ENCODE measurements at regions not wholly inside any gene's neighbourhood (a gene's known extent, or its start where the extent isn't known, plus 50 kb on each side); places are given as distances from the start of the nearest gene placed in this dataset.

- no peaks in the 10 kb centered on the region for H3K9me2 ChIP-seq (replicated peaks; ENCODE audit: insufficient read depth, low read length)
- H3K27ac ChIP-seq (ENCODE audit: low read length), result no peak overlapping the region
- H3K9ac ChIP-seq (ENCODE audit: low read length), result no peak overlapping the region
- no peaks in the 10 kb centered on the region for H3K9me3 ChIP-seq (ENCODE audit: low read length)
- no peak for DNase-seq
- H2AFZ ChIP-seq (ENCODE audit: low read length), result no peak overlapping the region
- H3K27me3 ChIP-seq (ENCODE audit: low read length), result no peaks in the 10 kb centered on the region
- H3K4me3 ChIP-seq (ENCODE audit: low read length), result no peak overlapping the region
- no peaks in the 10 kb centered on the region for H3K79me2 ChIP-seq (ENCODE audit: low read length)
- no peaks in the 10 kb centered on the region for H3K4me1 ChIP-seq (ENCODE audit: low read length)
- no peaks in the 10 kb centered on the region for H4K20me1 ChIP-seq (ENCODE audit: insufficient read depth, low read depth, low read length)
- H3K36me3 ChIP-seq (ENCODE audit: insufficient read depth, low read length), result no peaks in the 10 kb centered on the region
- no peak overlapping the region for H3K4me2 ChIP-seq (ENCODE audit: low read depth, low read length, poor library complexity, severe bottlenecking)
These were observed 51.8 kb upstream of the MPDZ start for GRCh38 chr9:13331320-13331719.

GRCh38 chr9:13330396-13331004, 51.0 kb upstream of the MPDZ start:
- Histone ChIP-seq H2AFZ (ENCODE audit: low read length) (no peak overlapping the region), H3K9ac (ENCODE audit: low read length) (no peak overlapping the region)

More at GRCh38 chr9:13330396-13331004, 51.0 kb upstream of the MPDZ start:
- Histone ChIP-seq H3K79me2 (ENCODE audit: low read length) (no peaks in the 10 kb centered on the region), H3K27me3 (ENCODE audit: low read length) (no peaks in the 10 kb centered on the region), H3K9me2 (replicated peaks; ENCODE audit: insufficient read depth, low read length) (no peaks in the 10 kb centered on the region), H3K36me3 (ENCODE audit: insufficient read depth, low read length) (no peaks in the 10 kb centered on the region), H3K4me3 (ENCODE audit: low read length) (no peak overlapping the region), H3K4me1 (ENCODE audit: low read length) (no peaks in the 10 kb centered on the region), H3K27ac (ENCODE audit: low read length) (no peak overlapping the region), H3K4me2 (ENCODE audit: low read depth, low read length, poor library complexity, severe bottlenecking) (no peak overlapping the region), H4K20me1 (ENCODE audit: insufficient read depth, low read depth, low read length) (no peaks in the 10 kb centered on the region), H3K9me3 (ENCODE audit: low read length) (no peaks in the 10 kb centered on the region)
- no peak for DNase-seq

Measured in Karpas-422 (cell line).